Osteocyte (in vitro differentiated cells): ENCODE measurements at regions not wholly inside any gene's neighbourhood (a gene's known extent, or its start where the extent isn't known, plus 50 kb on each side); places are given as distances from the start of the nearest gene placed in this dataset.

Source experiments
- DNase-seq: peaks from one replicate; pipeline ENCODE4 v3.0.0; 2021; ENCODE audit warnings: mixed read lengths; ENCODE audit not compliant: unreplicated experiment; ENCODE audit errors: extremely low spot score
- H3K27ac Mint-ChIP-seq: one replicate; pipeline ENCODE4 v1.8.0; 2021; ENCODE audit warnings: mild to moderate bottlenecking, mixed read lengths; ENCODE audit not compliant: unreplicated experiment
- H3K27me3 Mint-ChIP-seq: one replicate; pipeline ENCODE4 v1.8.0; 2021; ENCODE audit warnings: mixed read lengths; ENCODE audit not compliant: unreplicated experiment
- H3K36me3 Mint-ChIP-seq: one replicate; pipeline ENCODE4 v1.8.0; 2021; ENCODE audit warnings: mixed read lengths; ENCODE audit not compliant: unreplicated experiment
- H3K4me1 Mint-ChIP-seq: one replicate; pipeline ENCODE4 v1.8.0; 2021; ENCODE audit warnings: mixed read lengths; ENCODE audit not compliant: unreplicated experiment
- H3K4me3 Mint-ChIP-seq: one replicate; pipeline ENCODE4 v1.8.0; 2021; ENCODE audit warnings: mild to moderate bottlenecking, moderate library complexity, mixed read lengths; ENCODE audit not compliant: unreplicated experiment
- H3K9me3 Mint-ChIP-seq: one replicate; pipeline ENCODE4 v1.8.0; 2021; ENCODE audit warnings: mixed read lengths; ENCODE audit not compliant: unreplicated experiment
- TF ChIP-seq, protein P1 (sequence below): fragments of 200-600 bp; sonication (generic); IDR thresholded peaks from 2 replicates; pipeline ENCODE4 v1.5.0; 2021; ENCODE audit warnings: antibody characterized with exemption, mild to moderate bottlenecking, moderate library complexity

DNA sequence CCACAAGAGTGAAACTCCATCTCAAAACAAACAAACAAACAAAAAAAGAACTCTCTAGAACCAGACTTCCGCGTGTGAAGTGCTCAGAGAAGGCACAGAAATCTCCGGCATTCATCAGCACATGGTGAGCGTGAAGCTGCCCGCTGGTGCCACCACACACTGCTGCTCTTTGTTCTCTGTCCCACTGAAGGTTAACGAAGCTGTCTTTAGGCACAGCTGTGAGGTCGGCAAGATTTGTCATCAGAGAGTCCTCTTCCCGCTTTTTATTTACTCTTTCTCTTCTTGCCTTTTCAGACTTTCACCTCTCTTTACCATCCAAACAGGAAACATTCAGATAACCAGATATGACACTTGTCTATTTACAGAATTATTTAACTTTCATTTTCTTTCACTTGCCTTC is 115.2 kb upstream of the ARGLU1 start:
- Mint-ChIP-seq H3K9me3 (no peaks in the 10 kb centered on the region), H3K27me3 (peaks cover 23% of the 10 kb centered on the region), H3K4me3 (no peak overlapping the region), H3K36me3 (no peaks in the 10 kb centered on the region), H3K27ac (no peak overlapping the region), H3K4me1 (no peaks in the 10 kb centered on the region)
- DNase-seq, result no peak
- TF ChIP-seq, protein P1, sequence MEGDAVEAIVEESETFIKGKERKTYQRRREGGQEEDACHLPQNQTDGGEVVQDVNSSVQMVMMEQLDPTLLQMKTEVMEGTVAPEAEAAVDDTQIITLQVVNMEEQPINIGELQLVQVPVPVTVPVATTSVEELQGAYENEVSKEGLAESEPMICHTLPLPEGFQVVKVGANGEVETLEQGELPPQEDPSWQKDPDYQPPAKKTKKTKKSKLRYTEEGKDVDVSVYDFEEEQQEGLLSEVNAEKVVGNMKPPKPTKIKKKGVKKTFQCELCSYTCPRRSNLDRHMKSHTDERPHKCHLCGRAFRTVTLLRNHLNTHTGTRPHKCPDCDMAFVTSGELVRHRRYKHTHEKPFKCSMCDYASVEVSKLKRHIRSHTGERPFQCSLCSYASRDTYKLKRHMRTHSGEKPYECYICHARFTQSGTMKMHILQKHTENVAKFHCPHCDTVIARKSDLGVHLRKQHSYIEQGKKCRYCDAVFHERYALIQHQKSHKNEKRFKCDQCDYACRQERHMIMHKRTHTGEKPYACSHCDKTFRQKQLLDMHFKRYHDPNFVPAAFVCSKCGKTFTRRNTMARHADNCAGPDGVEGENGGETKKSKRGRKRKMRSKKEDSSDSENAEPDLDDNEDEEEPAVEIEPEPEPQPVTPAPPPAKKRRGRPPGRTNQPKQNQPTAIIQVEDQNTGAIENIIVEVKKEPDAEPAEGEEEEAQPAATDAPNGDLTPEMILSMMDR, result no peak

DNA sequence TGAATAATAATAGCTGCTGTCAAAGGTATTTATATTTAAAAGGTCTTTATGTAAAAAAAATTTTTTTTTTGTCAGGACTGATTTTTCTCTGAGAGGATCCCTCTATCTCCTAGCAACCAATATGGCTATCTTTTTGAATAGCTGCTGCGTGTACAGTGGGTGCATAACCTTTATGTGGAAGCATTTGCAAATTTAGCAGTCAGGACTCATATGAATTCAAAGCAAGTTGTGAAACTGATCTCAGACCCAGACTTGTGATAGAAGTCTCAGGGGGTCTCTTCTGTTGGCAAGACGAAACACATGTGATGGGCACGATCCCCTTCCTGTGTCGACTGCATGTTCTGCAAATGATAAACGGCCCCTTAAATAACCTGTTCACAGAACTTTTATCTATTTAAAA is 114.1 kb upstream of the ARGLU1 start:
- H3K4me1 Mint-ChIP-seq, result no peaks in the 10 kb centered on the region
- DNase-seq, result no peak
- peaks cover 26% of the 10 kb centered on the region for H3K27me3 Mint-ChIP-seq
- no peaks in the 10 kb centered on the region for H3K36me3 Mint-ChIP-seq
- no peak overlapping the region for H3K4me3 Mint-ChIP-seq
- TF ChIP-seq, protein P1, result no peak
- no peak overlapping the region for H3K27ac Mint-ChIP-seq
- no peaks in the 10 kb centered on the region for H3K9me3 Mint-ChIP-seq

DNA sequence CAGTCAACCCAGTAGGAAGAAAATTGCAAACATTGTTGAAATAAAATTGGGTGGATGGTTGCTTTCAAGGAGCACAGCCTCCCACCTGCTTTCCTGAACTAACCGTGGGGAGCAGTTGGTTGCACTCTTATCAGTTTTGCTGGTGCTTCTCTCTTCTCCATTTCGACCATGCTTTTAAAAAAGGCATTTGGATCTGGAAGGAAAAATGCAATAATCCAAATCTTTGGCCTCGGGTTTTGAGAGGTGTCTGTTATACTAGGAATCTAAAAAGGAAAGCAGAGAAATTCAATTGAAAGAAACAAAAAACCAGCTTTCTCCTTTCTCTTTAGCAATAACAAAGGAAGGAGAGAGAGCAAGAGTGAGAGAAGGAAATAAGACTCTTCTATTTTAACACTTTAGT is 113.6 kb upstream of the ARGLU1 start:
- Mint-ChIP-seq H3K4me1 (no peaks in the 10 kb centered on the region), H3K4me3 (no peak overlapping the region), H3K36me3 (no peaks in the 10 kb centered on the region), H3K27me3 (peaks cover 26% of the 10 kb centered on the region), H3K9me3 (no peaks in the 10 kb centered on the region), H3K27ac (no peak overlapping the region)
- DNase-seq, result no peak
- TF ChIP-seq, protein P1, result no peak

DNA sequence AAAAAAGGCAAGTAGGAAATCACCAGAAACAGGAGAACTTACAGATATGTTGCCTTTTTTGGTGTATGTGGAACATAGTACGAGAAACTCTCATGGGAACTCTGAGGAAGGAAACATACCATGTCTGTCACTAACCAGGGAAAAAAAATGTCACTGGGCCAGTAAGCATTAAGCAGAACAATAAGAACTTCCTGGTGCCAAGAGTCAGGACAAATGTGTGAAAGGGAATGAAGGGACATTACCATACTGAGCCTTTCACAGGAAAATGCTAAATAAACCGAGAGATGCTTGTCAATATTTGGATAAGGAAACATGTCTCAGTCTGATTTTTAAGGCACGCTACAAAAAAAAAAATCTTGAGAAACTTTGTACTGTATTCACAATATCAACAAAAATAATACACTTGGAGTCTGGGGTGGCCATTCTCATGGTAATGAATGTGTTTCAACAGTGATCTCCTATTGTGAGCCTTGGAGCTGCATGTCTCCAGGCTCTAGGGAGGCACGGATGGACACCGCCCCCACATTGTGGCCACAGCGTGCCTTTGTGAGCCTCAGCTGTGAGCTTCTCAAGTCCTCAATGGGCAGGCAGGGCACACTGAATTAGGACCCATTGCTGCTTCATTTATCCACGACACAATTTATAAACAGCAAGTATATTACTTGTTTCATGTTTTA is 113.0 kb upstream of the ARGLU1 start:
- H3K36me3 Mint-ChIP-seq, result no peaks in the 10 kb centered on the region
- peaks cover 22% of the 10 kb centered on the region for H3K27me3 Mint-ChIP-seq
- TF ChIP-seq, protein P1, result no peak
- H3K27ac Mint-ChIP-seq, result no peak overlapping the region
- H3K4me1 Mint-ChIP-seq, result no peaks in the 10 kb centered on the region
- no peak for DNase-seq
- H3K9me3 Mint-ChIP-seq, result no peaks in the 10 kb centered on the region
- H3K4me3 Mint-ChIP-seq, result no peak overlapping the region

DNA sequence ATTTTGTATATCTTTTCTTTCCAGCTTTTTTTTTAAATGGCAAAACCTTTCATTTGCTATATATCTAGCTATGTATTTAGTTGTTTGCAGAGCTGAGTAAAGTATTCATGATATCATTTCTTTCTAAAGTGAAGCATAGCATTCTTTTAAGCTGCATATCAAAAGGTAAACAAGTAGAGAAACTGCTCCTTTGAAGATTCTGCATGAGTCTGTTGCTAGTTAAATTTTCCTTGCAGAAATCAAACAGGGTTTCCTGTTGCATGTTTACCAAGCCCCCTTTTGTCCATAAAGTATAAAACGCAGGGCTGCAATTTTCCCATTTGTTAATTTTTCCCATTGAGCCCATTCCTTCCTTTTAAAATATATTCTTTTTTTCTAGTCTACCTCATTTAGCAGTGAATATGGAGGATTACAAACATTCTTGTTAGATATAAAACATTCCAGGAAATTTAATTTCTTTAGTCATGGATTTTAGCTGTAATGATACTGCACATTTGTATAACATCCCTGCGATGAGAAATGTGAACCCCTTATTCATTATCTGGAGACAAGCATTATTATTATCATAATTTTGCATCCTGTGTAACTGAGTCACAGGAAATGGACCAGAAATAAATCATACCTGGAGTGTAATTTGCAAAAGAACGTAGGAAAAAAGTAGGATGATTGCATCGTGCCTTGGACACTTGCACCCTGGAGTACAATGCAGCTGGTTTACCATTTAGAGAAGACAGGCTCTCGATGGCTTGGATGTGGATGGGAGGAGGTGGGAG is 110.9 kb upstream of the ARGLU1 start:
- Mint-ChIP-seq H3K27me3 (peaks cover 13% of the 10 kb centered on the region), H3K27ac (no peak overlapping the region), H3K9me3 (no peaks in the 10 kb centered on the region), H3K36me3 (no peaks in the 10 kb centered on the region), H3K4me3 (no peak overlapping the region), H3K4me1 (no peaks in the 10 kb centered on the region)
- TF ChIP-seq, protein P1, result no peak
- DNase-seq, result no peak
